Activated CD4-positive, alpha-beta T cell treated with anti-CD3 and anti-CD28 coated beads for 24 hours (primary cell): ENCODE measurements at regions not wholly inside any gene's neighbourhood (a gene's known extent, or its start where the extent isn't known, plus 50 kb on each side); places are given as distances from the start of the nearest gene placed in this dataset.

Experiments
- DNase-seq, 2 donors: peaks; one replicate each; pipeline ENCODE4 v3.0.0-alpha.2; 2020; ENCODE audit warnings: low read depth in 2 of 2

DNA sequence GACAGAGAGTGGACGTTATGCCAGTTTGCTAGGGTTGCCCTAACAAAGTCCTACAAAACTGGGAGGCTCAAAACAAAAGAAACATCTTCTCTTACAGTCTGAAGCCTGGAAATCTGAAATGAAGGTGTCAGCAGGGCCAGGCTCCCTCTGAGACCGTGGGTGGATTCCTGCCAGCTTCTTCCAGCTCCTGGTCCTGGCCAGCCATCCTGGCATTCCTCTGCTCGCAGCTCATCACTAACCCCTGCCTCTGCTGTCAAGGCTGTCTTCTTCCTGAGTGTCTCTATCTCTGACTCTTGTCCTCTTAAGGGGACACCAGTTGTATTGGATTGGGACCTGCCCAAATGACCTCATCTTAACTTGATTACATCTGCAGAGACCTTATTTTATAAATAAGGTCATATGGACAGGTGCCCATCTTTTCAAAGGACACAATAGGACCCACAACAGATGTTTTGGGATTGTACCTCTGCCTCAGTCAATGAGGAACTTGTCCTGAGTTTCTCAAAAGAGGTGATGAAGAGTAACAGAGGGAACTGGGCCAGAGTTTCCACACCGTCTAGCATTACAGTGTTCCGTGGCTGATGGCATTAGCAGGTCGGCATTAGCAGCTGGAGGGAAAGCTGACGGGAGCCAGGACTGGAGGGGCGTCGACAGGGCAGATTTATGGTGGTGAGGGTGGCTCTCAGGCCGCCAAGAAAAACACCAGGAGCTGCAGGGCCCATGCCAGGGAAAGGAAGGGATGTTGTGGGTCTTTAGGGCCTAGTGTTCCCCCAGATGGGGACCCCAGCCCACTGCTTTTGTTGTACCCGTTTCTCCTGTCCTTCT, 157.3 kb downstream of the TBXT start:
- no peak for DNase-seq

DNA sequence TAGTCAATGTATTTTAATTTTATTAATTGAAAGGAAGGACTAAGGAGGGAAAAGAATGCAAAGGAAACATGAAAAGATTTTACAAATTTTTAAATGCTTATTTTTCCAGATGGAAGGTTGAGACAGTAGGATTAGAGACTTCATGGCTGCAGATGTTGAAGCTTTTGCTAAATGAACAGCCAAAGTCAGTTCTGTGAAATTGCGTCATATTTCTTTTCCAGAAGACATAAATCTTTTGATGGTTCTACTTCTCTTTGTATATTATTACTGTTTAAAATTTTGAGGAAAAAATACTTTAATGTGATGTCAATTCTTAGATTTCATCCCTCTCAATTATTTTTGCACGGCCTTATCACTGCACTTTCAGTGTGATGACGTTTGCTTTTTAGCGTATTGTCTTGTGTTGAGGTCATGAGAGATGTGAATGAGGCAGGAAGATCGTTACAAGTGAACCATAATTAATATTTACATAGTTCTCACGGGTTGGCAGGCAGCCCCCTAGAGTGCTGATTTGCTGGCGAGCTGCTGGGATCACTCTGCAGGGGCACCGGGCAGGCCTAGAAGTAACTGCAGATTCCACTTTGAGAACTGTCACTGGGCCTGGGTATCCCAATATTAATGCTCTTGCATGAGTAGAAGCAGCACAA, 158.1 kb downstream of the TBXT start:
- no peak for DNase-seq

DNA sequence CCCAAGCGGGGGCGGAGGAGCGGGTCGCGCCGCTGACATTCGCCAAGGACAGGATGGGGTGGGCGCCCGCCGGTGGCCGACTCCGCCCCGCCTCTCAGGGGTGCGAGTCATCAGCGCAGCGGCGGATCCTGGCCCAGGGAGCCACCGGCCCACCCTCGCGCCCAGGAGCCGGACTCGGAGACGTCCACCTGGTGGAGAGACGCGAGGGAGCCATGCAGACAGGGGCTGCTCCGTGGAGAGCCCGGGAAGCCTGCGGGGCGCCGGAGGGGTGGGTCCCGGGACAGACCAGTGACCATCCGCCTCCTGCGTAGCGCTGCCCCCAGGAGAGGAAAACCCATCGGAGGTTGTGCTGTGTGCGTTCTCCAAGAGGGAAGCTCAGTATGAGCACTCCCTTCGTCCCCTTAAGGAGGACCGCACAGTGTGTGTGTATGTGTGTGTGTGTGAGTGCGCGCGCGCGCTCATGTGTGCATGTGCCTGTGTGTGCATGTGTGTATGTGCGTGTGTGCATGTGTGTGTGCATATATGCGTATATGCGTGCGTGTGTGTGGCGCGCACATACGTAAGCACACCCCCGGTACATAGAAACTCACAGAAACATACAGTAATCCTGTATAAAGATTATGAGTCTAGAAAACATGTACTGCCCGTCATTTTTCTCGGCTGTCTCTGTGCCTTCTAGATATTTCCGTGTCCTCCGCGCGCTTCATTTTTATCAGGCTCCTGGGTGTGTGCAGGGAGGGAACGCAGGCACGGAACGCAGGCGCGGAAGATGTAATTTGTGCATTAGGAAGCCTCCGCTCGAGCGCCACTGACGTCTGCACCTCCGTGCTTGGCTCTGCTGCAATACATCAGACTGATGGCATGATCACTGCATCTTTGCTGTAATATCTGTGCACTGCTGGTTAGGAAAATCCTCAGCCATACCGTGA, 158.9 kb downstream of the TBXT start:
- DNase-seq, result no peak

DNA sequence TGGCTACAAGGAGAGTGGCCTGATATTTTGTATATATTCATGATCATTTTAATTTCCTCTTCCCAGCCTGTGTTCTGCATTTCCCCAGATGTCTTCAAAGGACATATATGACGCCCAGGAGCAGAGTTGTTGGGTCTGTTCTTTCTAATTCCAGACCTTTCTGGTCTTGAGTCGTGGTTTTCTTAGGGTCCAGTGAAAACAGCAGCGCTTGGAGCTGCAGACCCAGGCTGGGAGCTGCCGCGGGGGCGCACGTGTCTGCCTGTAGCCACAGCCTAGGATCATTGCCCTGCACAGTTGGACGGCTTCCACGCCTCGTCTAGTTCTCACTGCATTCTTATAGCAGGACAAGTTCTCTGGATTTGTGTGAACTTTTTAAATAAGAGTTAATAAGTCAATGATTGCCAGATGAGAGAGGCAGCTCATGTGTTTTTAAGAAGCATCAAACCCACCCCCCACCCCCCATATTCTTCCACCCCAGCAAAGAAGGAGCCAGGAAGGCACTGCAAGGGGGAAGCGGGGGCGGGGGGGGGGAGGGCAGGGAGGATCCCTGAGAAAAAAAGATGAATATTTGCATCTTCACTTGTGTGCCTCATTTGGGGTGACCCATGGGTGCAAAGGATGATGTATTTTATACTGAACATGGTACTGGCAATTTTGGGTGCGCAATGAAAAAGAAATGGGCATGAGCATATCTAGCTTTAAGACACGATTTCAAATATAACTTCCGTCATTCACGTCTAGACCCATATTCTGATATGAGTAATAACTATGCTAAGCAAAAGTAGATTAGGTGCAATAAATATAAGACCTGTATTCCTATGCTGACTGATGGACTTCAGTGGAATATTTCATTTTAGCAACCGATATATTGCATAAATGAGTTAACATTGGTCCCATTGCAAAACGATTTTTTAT, 160.0 kb downstream of the TBXT start:
- DNase-seq, result no peak

DNA sequence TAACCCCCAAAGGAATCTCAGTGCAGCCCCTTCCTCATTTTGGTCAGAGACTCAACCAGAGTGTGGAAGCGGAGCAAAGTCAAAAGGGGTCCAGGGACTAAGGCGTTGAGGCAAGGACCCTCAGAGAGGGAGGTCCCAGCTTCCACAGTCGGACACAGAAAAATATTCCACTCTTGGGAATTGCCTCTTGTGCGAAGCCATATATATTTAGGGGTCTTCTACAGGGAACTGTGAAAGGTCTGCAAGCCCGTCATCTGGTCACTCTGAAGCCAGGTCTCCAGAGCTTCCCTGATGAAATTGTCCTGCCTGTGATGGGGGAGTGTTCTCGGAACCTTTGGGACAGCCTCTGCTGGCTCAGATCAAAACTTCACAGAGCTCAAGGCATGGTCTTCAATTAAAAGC, 160.8 kb downstream of the TBXT start:
- no peak for DNase-seq

DNA sequence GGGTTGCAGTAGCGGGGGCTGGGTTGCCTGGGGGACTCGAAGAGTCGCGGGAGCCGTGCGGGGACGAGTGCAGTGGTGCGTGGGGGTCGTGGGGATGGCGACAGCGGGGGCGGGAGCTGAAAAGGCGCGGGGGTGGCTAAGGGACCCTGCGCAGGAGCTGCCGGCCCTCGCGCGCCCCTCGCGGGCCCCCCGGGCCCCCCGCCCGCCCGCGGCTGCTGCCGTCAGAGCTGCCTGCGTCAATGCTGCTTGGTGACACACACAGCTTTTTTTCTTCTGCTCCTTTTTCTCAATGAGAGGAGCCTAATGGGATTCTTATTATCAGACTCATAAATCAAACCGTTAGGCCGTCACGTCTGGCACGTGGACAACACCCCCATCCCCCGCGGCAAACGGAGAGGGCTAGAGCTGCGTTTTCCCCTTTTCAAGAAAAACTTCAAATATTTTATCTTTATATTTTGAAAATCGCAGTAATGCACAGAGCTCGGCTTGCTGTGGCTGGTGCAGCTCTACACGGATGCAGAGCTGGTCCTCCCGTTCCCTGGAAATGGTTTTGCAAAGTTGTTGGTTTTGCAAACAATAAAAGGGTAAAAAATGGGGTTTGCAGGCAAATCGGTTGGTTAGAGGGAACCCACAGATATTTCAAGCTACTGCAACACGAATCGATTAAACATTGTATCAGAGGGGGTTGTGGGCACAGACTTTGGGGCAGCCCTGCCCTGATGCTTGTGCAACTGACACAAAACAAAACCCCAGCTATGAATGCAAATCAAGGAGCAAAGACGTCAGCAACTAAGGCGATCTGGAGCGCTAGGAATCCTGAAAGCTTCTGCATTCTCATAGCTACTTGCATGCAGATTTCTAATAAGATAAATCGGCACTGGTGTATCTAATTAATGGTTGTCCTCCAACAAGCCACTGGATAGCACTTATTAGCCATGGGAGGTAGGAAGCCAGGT, 161.4 kb downstream of the TBXT start:
- DNase-seq, result no peak

DNA sequence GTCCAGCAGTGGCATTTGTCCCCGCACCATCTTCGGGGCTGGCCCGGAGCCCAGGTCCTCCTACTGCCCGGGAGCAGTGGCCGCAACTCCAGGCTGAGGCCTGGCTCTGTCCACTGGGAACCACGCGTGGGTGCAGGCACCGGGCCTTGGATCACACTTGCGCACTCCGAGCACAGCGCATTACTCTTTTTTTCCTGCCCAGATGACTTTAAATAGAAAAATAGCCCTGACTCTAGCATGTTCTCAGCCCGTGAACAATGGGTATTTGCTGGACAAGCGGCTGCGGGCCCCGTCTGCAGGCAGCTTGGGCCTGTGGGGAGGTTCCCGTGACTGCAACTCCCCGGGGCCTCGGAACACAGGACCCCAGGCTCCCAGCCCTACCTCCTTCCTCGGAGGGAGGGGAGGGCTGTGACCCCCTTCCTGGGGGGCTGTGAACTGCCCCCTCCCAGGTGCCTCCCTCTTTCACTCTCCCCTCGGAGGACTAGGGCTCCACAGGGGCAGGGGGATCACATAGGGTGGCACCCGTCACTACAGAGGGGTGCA, 162.2 kb downstream of the TBXT start:
- no peak for DNase-seq

DNA sequence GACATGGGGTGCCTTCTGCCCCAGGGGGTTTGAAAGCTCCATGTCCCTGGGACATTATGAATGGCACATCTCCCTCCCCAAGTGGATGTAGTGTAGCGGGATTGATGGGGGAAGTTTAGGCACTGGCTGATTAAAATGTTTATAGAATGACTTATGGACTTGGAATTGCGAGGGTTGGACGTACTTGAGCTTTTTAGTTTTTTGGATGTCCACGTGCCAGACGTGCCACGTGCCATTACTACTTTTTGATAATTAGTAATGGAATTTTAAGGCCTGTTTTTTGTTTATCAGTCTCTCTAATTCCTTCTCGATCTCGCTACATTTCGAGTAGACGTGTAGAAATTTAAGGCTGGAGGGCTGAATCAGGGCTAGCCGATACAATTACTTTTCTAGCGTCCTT, 162.8 kb downstream of the TBXT start:
- no peak for DNase-seq

DNA sequence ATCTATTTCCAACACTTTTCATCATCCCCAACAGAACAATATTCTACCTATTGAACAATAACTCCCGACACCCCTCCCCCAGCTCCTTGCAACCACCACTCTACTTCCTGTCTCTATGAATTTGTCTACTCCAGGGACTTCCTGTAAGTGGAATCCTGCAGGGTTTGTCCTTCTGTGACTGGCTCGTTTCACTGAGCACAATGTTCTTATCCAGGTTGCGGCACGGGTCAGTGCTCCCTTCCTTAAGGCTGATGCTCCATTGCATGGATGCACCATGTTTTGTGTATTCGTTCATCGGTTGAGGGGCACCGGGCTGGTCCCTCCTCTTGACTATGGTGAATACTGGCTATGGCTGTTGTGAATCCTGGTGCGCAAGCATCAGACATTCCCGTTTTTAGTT, 163.2 kb downstream of the TBXT start:
- no peak for DNase-seq

DNA sequence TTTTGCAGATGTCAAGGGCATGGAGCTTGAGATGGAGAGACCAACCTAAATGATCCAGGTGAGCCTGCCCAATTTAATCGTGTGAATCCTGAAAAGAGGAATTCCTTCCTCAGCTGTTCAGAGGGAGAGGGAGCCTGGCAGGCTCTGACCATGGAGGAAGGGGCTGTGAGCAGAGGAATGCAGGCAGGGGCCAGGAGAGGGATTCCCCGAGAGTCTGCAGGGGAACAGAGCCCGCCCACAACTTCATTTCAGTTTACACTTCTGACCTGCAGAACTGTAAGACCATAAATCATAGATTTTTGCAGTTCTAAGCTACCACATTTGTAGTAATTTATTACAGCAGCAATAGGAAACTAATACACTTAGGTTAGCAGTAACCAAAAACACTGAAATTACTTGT, 164.1 kb downstream of the TBXT start:
- no peak for DNase-seq

DNA sequence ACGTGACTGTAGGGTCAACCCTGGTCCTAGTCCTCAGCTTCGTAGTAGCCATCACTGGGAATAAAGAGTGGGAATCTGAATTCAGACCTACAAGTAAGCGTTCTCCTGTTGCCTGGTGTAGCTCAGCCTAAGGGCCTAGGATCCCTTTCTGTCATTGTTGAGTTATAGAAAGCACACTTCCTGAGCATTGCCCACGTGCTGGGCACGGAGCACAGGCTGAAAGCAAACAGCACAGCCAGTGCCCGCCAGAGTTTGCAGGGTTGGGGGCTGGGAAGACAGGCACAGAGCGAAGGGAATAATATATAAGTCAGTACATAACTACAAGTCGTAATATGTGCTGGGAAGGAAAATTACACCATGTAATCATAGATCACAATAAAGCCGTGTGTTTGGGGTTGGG, 166.3 kb downstream of the TBXT start:
- no peak for DNase-seq

DNA sequence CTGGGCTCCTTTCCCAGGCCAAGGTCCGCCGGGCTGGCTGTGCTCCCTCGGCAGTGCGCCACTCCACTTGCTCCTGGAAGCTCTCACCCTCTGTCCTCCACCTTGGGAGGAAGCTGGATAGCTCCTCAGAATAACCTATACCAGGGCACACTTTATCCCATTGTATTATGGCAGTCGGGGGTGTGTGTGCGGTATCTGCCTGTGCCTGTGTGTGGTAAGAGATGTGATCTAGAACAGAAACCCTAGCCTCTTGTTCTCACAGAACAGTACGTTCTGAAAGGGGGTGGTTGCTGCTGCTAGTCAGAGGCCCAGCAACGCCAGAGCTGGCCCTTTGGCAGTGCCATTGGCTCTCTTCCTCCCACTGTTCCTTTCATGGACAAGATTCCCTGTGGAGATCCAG, 168.4 kb downstream of the TBXT start:
- no peak for DNase-seq

DNA sequence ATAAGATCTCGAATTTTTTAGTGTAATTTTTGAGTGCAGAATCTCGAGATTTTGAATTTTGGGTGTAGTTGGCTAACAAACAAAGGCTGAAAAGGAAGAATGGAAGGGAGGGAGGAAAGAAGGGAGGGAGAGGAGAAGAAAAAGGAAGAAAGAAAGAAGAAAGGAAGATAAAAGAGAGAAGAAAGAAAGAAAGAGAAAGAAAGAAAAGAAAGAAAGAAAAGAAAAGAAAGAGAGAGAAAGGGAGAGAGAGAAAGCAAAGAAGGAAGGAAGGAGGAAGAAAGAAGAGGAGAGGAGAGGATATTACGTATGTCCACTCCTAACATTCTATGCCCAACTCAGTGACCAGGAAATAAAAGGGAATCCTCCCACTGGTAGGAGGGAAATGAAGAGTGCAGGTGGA, 169.6 kb downstream of the TBXT start:
- no peak for DNase-seq

DNA sequence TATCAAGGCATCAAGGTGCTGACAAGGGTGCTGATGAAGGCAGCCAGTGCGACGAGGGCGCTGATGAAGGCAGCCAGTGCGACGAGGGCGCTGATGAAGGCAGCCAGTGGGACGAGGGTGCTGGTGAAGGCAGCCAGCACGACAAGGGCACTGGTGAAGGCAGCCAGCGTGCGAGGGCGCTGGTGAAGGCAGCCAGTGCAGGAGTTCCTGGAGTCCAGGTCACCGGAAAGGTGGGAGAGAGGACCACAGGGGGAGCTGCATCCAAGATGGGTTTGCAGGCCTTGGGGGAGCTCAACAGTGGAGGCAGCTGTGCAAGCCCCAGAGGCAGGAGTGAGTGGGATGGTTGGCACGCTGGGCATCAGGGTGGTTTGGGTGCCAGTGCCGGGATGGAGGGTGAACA, 176.3 kb downstream of the TBXT start:
- no peak for DNase-seq

DNA sequence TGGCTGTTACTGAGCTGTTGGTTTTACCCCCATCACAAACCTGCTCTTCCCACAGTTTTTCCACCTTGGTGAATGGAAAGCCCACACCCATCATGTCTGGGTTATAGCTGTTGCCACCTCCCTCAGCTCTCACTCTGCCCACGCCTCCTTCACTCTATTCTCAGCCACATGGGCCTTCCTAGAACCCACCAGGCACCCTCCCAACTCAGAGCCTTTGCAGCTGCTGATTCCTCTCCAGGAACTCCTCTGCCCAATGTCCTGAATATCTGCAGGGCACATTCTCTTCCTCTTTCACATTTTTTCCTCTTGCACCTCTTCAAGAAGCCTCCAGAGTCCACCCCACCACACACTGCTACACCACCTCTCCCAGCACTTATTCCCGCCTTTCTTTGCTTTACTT, 177.4 kb downstream of the TBXT start:
- DNase-seq, result no peak

DNA sequence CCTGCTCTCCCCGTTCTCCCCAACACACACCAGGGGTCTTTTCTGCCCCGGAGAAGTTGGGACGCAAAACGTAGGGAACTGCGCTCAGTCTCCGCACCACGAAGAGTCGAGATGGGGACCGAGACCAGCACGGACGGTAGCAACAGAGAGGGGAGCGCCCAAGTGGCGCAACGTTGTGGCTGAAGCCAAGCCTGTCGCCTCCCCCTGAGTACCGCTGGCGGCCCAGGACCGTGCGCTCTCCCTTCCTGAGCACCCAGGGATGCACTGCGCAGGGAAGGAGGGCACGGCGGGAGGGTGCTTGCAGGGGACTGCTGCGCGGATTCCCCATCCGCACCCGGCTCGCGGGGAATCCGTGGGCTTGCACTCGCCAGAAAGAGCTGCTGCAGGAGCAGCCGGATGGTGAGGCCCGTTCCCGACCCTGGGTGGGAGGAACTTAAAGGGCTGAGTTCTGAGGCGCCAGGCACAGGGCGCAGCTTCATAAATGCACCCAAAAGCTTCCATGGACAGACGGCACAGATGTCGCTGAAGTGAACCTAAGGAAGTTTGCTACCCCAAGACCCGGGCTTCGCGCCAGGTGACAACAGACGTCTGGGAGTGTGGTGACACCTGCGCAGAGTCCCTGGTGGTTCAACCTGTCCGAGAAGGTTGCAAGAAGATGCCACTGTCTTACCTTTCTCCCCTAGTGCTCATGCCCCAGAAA, 178.7 kb downstream of the TBXT start:
- DNase-seq, result no peak

DNA sequence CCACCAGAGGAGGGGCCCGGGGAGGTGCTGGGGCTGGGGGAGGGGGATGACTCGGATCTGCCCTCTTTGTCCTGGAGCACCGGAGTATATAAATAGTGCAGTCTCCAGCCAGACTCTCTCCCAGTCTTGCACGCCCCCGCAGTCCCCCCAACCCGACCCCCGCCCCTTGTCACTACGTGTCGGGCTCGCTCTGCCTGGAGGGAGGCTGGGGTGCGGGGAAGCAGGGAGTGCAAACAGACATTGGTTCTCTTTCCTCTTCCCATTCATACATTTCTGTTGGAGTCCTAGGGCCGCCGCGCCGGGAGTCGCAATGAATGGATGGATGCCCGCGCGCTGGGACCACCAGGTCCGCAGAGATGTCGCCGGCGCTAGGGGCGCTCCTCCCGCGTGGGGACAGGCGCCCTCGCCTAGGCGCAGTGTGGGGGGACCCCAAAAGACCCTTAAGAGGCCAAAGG, 179.3 kb downstream of the TBXT start:
- no peak for DNase-seq

DNA sequence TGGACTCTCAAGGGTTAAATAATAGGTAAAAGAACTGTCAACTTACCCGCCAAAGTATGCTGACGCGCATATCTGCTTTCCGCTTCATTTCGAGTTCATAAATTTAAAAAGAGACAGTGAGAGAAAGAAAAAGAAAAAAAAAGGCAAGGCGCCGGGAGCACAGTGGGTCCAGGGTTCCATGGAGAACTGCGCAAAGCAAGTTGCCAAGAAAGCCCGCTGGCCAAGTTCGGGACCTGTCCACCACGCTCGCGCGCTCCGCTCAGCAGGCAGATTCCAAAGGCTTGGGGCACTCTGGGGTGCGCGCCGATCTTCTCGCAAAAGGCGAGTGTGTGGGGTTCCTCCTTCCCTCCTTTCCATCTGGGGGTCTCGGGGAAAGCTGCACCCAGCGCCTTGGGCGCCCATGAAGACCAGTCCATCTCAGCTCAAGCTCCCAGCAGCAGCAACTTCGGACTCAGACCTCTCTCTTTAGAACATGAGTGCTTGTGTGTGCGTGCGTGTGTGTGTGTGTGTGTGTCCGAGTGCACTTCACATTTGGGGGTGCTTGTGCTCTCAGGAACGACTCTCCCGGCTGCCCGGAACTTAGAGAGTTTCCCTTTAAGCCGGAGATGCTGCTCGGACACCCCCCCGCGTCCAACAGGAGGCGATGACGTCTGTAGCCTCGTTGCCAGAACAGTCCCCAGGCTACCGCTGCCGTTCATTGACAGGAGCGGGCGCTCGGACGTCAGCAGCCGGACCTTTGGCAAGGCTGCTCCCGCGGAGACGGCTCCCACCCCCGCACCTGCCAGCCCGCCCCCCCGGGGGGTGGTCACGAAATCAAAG, 180.0 kb downstream of the TBXT start:
- DNase-seq, result no peak
